ENCODE measurements at regions not wholly inside any gene's neighbourhood (a gene's known extent, or its start where the extent isn't known, plus 50 kb on each side); places are given as distances from the start of the nearest gene placed in this dataset.

DNA sequence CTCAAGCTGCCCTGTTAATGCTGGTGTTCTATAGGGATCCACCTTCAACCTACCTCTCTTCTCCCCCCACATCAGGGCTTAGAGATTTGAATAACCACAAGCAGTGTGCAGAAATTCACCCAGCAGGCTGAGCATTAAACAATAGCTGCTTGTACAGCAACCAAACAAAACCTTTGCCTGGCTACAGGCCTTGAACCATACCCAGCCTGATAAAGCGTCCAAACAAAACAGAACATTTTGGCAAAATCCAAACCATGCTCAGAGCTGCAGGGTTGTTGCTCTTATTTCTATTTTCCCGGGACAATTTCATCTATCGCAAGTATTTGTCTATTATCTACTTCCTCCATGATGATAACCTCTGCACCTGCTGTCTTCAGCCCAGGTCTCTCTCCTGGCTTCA is 142.3 kb downstream of the UNC5CL start:
- Histone ChIP-seq H3K27ac (no peak overlapping the region), H3K27me3 (no peaks in the 10 kb centered on the region), H3K4me1 (ENCODE audit: control insufficient read depth in 1 of 2, insufficient read depth in 1 of 2, low read depth in 1 of 2, low read length in 1 of 2) (no peaks in the 10 kb centered on the region), H3K36me3 (no peaks in the 10 kb centered on the region), H3K9me3 (no peaks in the 10 kb centered on the region), H3K4me3 (ENCODE audit: low read depth in 1 of 2, low read length in 1 of 2) (no peak overlapping the region)
- TF ChIP-seq, protein P1, sequence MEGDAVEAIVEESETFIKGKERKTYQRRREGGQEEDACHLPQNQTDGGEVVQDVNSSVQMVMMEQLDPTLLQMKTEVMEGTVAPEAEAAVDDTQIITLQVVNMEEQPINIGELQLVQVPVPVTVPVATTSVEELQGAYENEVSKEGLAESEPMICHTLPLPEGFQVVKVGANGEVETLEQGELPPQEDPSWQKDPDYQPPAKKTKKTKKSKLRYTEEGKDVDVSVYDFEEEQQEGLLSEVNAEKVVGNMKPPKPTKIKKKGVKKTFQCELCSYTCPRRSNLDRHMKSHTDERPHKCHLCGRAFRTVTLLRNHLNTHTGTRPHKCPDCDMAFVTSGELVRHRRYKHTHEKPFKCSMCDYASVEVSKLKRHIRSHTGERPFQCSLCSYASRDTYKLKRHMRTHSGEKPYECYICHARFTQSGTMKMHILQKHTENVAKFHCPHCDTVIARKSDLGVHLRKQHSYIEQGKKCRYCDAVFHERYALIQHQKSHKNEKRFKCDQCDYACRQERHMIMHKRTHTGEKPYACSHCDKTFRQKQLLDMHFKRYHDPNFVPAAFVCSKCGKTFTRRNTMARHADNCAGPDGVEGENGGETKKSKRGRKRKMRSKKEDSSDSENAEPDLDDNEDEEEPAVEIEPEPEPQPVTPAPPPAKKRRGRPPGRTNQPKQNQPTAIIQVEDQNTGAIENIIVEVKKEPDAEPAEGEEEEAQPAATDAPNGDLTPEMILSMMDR (IDR thresholded peaks at IDR 0.05) = no peak

DNA sequence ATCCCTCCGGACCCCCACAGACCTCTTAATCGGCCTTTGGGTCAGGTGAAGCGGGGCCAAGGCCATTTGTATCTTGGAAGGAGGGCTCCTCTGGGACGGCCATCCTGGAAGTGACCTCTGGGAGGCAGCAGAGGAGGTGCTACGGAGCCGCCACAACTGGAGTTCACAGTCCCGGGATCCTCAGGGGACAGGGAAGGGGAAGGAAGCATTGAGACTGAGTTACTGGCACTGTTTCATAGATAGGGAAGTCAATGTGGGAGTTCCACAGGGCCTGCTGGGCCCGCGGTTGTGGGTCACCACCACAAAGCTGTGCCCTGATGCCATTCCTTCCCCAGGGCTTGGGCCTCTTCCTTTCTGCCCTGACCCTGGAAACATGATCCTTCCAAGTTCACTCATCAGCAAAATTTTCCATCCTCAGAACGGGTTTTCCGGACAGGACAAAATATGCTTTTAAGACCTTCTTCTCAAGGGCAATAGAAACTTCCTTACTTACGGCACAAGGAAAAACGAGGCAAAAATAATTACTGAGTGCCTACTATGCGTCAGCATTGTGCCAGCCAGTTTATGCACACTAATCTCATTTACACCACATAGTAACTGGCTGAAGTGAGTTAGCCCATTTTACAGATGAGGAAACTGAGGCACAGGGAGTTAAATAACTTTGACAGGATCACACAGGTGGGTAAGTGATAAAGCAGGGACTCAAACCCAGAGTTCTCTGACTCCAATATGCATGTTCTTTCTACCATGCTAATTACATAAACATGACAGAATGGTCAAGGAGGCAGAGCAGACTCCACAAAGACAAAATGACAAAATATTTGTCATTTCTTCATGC is 143.8 kb downstream of the UNC5CL start:
- no peak overlapping the region for H3K27ac ChIP-seq
- H3K4me3 ChIP-seq (ENCODE audit: low read depth in 1 of 2, low read length in 1 of 2) = no peak overlapping the region
- H3K9me3 ChIP-seq = no peaks in the 10 kb centered on the region
- TF ChIP-seq, protein P1 (IDR thresholded peaks at IDR 0.05) = no peak
- H3K36me3 ChIP-seq = no peaks in the 10 kb centered on the region
- no peaks in the 10 kb centered on the region for H3K27me3 ChIP-seq
- H3K4me1 ChIP-seq (ENCODE audit: control insufficient read depth in 1 of 2, insufficient read depth in 1 of 2, low read depth in 1 of 2, low read length in 1 of 2) = no peaks in the 10 kb centered on the region

DNA sequence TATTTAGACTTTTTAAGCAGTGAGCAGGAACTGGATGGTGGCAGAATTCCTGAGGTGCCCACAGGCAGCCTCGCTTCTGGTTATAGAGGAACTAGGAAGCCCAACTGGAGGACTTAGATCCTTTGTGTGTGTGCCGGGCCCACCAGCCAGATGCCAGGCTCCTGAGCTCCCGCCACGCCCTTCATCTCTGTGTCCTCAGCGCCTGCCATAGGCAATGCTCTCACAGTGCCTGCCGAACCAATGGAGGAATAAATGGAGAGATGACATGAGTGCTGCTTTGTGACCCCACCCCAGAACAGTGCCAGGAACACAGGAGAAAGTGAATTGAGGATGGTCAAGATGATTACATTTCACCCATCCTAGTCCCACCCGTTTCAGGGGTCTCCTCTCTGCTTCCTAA is 146.0 kb downstream of the UNC5CL start:
- H3K27ac ChIP-seq = no peak overlapping the region
- no peaks in the 10 kb centered on the region for H3K27me3 ChIP-seq
- no peak overlapping the region for H3K4me3 ChIP-seq (ENCODE audit: low read depth in 1 of 2, low read length in 1 of 2)
- H3K9me3 ChIP-seq = no peaks in the 10 kb centered on the region
- H3K36me3 ChIP-seq = no peaks in the 10 kb centered on the region
- H3K4me1 ChIP-seq (ENCODE audit: control insufficient read depth in 1 of 2, insufficient read depth in 1 of 2, low read depth in 1 of 2, low read length in 1 of 2) = no peaks in the 10 kb centered on the region
- TF ChIP-seq, protein P1 (IDR thresholded peaks at IDR 0.05) = no peak

DNA sequence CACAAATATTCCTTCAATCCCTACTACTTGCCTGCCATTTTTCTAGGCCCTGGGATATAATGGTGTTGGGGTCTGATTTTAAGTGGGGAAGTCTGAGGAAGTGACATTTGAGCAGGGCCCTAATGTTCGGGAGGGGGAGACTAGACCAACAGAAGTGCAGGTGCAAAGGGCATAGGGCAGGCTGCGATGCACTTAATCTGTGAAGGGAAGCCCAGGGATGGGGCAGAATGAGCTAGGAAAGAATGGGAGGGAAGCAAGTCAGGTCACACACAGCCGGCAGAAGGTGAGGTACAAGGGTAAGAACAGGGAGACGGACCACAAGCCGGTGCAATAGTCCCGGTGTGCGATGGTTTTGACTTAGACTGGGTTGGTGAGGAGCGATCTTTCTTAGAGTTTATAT is 146.8 kb downstream of the UNC5CL start:
- TF ChIP-seq, protein P1 (IDR thresholded peaks at IDR 0.05) = no peak

DNA sequence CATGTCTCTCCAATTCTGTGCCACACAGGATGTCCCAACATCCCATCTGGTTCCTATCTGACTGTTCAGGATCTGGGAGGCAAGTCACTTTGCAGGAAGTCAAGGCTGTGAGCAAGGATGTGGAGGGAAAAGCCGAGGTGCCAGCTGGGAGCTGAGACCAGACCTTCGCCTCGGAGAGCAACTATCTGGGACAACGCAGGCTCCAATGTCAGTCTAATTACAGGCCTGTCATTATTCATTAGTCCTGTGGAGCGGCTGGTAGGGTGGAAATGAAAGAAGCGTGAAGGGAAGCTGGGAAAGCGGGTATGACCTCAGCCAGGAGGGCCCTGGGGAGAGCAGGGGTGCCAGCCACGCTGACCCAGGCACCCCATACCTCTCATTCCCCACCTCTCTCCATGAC is 147.3 kb downstream of the UNC5CL start:
- Histone ChIP-seq H3K27me3 (no peaks in the 10 kb centered on the region), H3K4me1 (ENCODE audit: control insufficient read depth in 1 of 2, insufficient read depth in 1 of 2, low read depth in 1 of 2, low read length in 1 of 2) (no peaks in the 10 kb centered on the region), H3K4me3 (ENCODE audit: low read depth in 1 of 2, low read length in 1 of 2) (no peak overlapping the region), H3K9me3 (no peaks in the 10 kb centered on the region), H3K36me3 (no peaks in the 10 kb centered on the region), H3K27ac (no peak overlapping the region)
- TF ChIP-seq, protein P1 (IDR thresholded peaks at IDR 0.05) = no peak

More for the DNA sequence above, 146.8 kb downstream of the UNC5CL start:
- Histone ChIP-seq H3K4me1 (ENCODE audit: control insufficient read depth in 1 of 2, insufficient read depth in 1 of 2, low read depth in 1 of 2, low read length in 1 of 2) (no peaks in the 10 kb centered on the region), H3K27me3 (no peaks in the 10 kb centered on the region), H3K36me3 (no peaks in the 10 kb centered on the region), H3K27ac (no peak overlapping the region), H3K4me3 (ENCODE audit: low read depth in 1 of 2, low read length in 1 of 2) (no peak overlapping the region), H3K9me3 (no peaks in the 10 kb centered on the region)

Data from neutrophil (primary cell).